Cardiac fibroblast (primary cell): ENCODE measurements at regions not wholly inside any gene's neighbourhood (a gene's known extent, or its start where the extent isn't known, plus 50 kb on each side); places are given as distances from the start of the nearest gene placed in this dataset.

Experiments used
- DNase-seq, 2 donors: peaks; one replicate each; pipeline versions ENCODE4 v3.0.0 to v3.0.0-alpha.2; 2010; ENCODE audit warnings: low read depth in 2 of 2
- H3K4me3 ChIP-seq, 2 donors: replicated peaks in 1 of 2; 1 replicate in 1 of 2; 2 replicates in 1 of 2; pipeline ENCODE4 v1.5.1; 2011; ENCODE audit warnings: low read depth in 2 of 2, low read length in 2 of 2, mild to moderate bottlenecking in 2 of 2, moderate library complexity in 1 of 2
- CTCF ChIP-seq: IDR thresholded peaks from one replicate; pipeline ENCODE4 v1.5.1; 2011; ENCODE audit warnings: low read depth, mild to moderate bottlenecking, low read length, inconsistent platforms

- no peak for DNase-seq
- H3K4me3 ChIP-seq, result no peak overlapping the region
- no peak for TF ChIP-seq CTCF
Observed at GRCh38 chr18:79583984-79584401, 95.6 kb upstream of the CTDP1 start.

DNA sequence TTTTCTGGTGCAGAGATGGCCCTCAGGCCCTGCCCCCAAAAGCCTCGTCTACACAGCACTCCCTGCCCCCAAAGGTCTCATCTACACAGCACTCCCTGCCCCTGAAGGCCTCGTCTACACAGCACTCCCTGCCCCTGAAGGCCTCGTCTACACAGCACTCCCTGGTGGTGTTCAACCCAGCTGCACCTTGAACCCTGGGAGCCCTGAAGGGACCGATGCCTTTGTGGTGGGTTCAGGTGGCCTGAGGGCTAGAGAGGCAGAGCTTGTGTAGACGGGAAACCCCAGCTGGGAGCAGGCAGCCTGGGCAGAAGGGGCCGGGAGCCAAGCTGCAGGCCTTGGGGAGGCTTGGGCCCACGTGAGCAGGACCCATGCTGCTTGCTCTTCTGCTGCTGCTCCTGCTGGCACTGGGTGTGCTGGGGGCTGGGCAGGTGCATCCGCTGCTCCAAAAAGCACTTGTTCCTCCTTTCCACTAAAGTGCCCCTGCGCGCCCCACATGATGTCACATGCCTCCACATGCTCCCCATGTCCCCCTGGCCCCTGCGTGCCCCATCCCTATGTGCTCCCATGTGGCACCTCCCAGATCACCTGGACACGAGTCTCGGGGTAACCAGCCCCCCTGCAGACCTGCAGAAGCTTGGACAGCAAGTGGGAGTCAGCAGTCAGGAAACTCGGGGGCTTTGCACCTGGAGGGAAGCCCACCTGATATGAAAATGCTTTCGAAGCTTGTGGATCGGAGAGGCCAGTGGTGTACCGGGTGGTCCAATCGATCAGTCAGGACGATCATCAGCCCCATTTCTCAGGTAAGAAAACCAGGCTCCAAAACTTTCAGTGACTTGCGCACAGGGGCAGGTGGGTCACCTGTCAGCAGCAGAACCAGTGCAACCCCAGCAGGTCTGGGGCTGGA is 94.9 kb upstream of the CTDP1 start:
- no peak overlapping the region for H3K4me3 ChIP-seq
- no peak for DNase-seq
- TF ChIP-seq CTCF, result no peak

DNA sequence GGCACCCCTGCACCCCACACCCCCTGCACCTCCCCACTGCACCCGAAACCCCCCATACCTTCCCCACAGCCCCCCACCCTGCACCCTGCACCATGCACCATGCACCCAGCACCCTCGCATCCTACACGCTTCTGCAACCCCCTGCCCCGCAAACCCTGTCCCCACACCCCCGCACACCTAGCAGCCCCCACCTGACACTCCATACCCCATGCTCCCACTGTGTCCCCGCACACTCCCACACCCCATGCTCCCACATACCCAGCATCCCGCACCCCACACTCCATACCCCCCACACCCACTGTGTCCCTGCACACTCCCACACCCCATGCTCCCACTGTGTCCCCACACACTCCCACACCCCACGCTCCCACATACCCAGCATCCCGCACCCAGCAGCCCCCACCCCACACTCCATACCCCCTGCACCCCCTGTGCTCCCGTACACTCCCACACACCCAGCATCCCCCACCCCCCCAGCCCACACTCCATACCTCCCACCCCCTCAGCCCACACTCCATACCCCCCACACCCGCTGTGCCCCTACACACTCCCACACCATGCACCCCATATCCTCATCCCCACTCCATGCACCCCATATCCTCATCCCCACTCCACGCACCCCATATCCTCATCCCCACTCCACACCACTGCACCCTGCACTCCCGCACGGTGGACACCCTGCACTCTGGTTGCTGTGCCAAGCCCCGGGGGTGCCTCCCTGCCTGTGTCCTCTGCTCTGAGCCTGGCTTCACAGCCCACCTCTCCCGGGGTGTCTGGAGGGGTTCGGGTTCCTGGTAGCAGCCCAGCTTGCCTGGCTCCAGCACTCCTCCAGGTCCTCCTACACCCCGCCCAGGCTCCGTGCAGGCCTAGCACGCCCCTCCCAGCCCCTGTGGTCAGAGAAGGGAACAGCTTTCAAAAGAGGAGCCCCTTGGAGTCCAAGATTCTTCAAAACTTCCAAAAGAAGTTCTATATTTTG is 93.9 kb upstream of the CTDP1 start:
- TF ChIP-seq CTCF, result no peak
- H3K4me3 ChIP-seq, result no peak overlapping the region
- DNase-seq, result no peak

- DNase-seq, result no peak
- no peak for TF ChIP-seq CTCF
- H3K4me3 ChIP-seq, result no peak overlapping the region
Observed at GRCh38 chr18:79586436-79587225, 93.0 kb upstream of the CTDP1 start.

GRCh38 chr18:79587226-79587741 is 92.3 kb upstream of the CTDP1 start:
- H3K4me3 ChIP-seq, result no peak overlapping the region
- DNase-seq, result no peak
- no peak for TF ChIP-seq CTCF
